Ishikawa (cell line): ENCODE measurements at regions not wholly inside any gene's neighbourhood (a gene's known extent, or its start where the extent isn't known, plus 50 kb on each side); places are given as distances from the start of the nearest gene placed in this dataset.

Experiments
- FOXM1 ChIP-seq: IDR thresholded peaks from 2 replicates; pipeline ENCODE4 v1.6.1; 2012; ENCODE audit warnings: low read depth, borderline replicate concordance
- RAD21 ChIP-seq: IDR thresholded peaks from 2 replicates; pipeline ENCODE4 v1.6.1; 2012; ENCODE audit warnings: low read depth
- REST ChIP-seq: IDR thresholded peaks from 2 replicates; pipeline ENCODE4 v1.6.1; 2012; ENCODE audit warnings: low read depth, mild to moderate bottlenecking
- TAF1 ChIP-seq: IDR thresholded peaks from 2 replicates; pipeline ENCODE4 v1.6.1; 2012; ENCODE audit warnings: low read depth, mild to moderate bottlenecking
- TEAD4 ChIP-seq: IDR thresholded peaks from 2 replicates; pipeline ENCODE4 v1.6.1; 2012
- USF1 ChIP-seq: IDR thresholded peaks from 2 replicates; pipeline ENCODE4 v1.6.1; 2012
- YY1 ChIP-seq: IDR thresholded peaks from 2 replicates; pipeline ENCODE4 v1.6.1; 2012; ENCODE audit warnings: low read depth

DNA sequence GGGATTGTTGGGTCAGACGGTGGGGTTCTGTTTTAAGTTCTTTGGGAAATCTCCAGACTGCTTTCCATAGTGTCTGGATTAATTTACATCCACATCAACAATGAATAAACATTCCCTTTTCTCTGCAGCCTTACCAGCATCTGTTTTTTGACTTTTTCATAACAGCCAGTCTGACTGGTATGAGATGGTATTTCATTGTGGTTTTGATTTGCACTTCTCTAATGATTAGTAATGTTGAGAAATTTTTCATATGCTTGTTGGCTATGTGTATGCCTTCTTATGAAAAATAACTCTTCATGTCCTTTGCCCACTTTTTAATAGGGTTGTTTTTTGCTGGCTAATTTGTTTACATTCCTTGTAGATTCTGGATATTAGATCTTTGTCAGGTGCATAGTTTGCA lies 140.8 kb upstream of the CNTN1 start:
- TF ChIP-seq USF1 (no peak), FOXM1 (no peak), RAD21 (no peak), TAF1 (no peak), YY1 (no peak), REST (no peak), TEAD4 (no peak)
